Kidney (tissue), 13 donors: ENCODE measurements at regions not wholly inside any gene's neighbourhood (a gene's known extent, or its start where the extent isn't known, plus 50 kb on each side); places are given as distances from the start of the nearest gene placed in this dataset.

ENCODE experiments used
- DNase-seq, 5 donors: peaks; one replicate each; pipeline ENCODE4 v3.0.0-alpha.2; 2013 to 2020
- FAIRE-seq: peaks from 2 replicates; lab custom pipeline; 2012; peaks lifted over from hg19 to GRCh38; lab: Jason Lieb, UNC
- H3K27ac ChIP-seq, 2 donors: one replicate each; pipeline ENCODE4 v1.7.0; 2013; ENCODE audit warnings: low read depth in 2 of 2, low read length in 2 of 2, inconsistent platforms in 1 of 2
- H3K27me3 ChIP-seq: one replicate; pipeline ENCODE4 v1.7.1; 2013; ENCODE audit warnings: low read length, inconsistent platforms; ENCODE audit not compliant: control insufficient read depth, insufficient read depth
- H3K36me3 ChIP-seq, 3 donors: one replicate each; pipeline versions ENCODE4 v1.7.0 to v1.7.1; 2013; ENCODE audit warnings: low read length in 3 of 3, control low read depth in 1 of 3, inconsistent platforms in 1 of 3; ENCODE audit not compliant: insufficient read depth in 3 of 3, control insufficient read depth in 2 of 3
- H3K4me1 ChIP-seq, 3 donors: one replicate each; pipeline versions ENCODE4 v1.7.0 to v1.7.1; 2013; ENCODE audit warnings: low read length in 3 of 3, inconsistent platforms in 1 of 3, low read depth in 1 of 3; ENCODE audit not compliant: control insufficient read depth in 2 of 3, insufficient read depth in 2 of 3
- H3K4me3 ChIP-seq, 3 donors: one replicate each; pipeline versions ENCODE4 v1.7.0 to v1.8.1; 2013; ENCODE audit warnings: low read length in 3 of 3, control low read depth in 1 of 3, inconsistent platforms in 1 of 3
- H3K9ac ChIP-seq, 3 donors: one replicate each; pipeline versions ENCODE4 v1.7.0 to v1.7.1; 2013; ENCODE audit warnings: low read length in 3 of 3, control low read depth in 1 of 3, inconsistent platforms in 1 of 3
- H3K9me3 ChIP-seq, 3 donors: one replicate each; pipeline versions ENCODE4 v1.7.0 to v1.7.1; 2013; ENCODE audit warnings: low read length in 3 of 3, control low read depth in 1 of 3, inconsistent platforms in 1 of 3; ENCODE audit not compliant: control insufficient read depth in 2 of 3, insufficient read depth in 1 of 3
- CTCF ChIP-seq: IDR thresholded peaks from 3 replicates; pipeline ENCODE4 v1.5.1; 2012; ENCODE audit warnings: mild to moderate bottlenecking, moderate library complexity, borderline replicate concordance; ENCODE audit not compliant: insufficient read depth; ENCODE audit errors: extremely low read depth
- intact Hi-C: fragments of 100-400 bp; cut with DNase I; formaldehyde crosslinking; loops from one replicate; pipeline ENCODE4 v1.11.1; 2022
- donor health status: control.
- donor health status: control.
- donor health status: control.
- donor health status: control.
- donor health status: control.
- donor health status: DM: yes; HTN: yes; CAD: no.
- donor health status: Normal renal cell carcinoma (clear cell type).

- Histone ChIP-seq H3K27ac (no peak overlapping the region), H3K4me1 (no peaks in the 10 kb centered on the region), H3K4me3 (no peak overlapping the region), H3K27me3 (no peaks in the 10 kb centered on the region), H3K9me3 (no peaks in the 10 kb centered on the region), H3K9ac (no peak overlapping the region), H3K36me3 (no peaks in the 10 kb centered on the region)
- no peak for DNase-seq
- no peak for TF ChIP-seq CTCF
- intact Hi-C loops: no loop called here
- no peak for FAIRE-seq
Measured at GRCh38 chr5:159435855-159436254, 105.6 kb upstream of the IL12B start.

DNA sequence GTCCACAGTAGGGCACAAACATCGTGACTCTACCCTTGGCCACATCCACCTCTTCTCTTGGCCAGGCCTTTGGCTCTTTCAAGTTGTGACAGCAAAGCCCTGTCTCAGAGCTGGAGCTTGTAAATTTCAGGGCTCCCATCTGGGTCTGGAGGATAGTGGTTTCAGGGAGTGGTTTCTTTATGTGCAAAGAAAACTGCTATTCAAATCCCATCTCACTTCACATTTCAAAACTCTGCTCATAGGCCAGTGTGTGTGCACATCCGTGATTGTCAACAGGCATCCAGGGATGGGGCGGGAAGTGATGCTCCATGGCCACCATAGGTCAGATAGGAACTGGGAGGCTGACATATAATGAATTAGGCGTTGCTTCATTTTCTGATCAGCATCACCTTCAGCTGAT lies 107.8 kb upstream of the IL12B start:
- H3K27me3 ChIP-seq: no peaks in the 10 kb centered on the region
- no peaks in the 10 kb centered on the region for H3K9me3 ChIP-seq
- H3K4me3 ChIP-seq: no peak overlapping the region
- no peak for TF ChIP-seq CTCF
- H3K9ac ChIP-seq: no peak overlapping the region
- H3K4me1 ChIP-seq: no peaks in the 10 kb centered on the region
- DNase-seq: no peak
- no peaks in the 10 kb centered on the region for H3K36me3 ChIP-seq
- intact Hi-C loops: no loop called here
- FAIRE-seq: no peak
- H3K27ac ChIP-seq: no peak overlapping the region

GRCh38 chr5:159439002-159439401 lies 108.7 kb upstream of the IL12B start:
- H3K27ac ChIP-seq: no peak overlapping the region
- intact Hi-C loops: no loop called here
- no peaks in the 10 kb centered on the region for H3K27me3 ChIP-seq
- H3K4me1 ChIP-seq: no peaks in the 10 kb centered on the region
- FAIRE-seq: no peak
- no peaks in the 10 kb centered on the region for H3K36me3 ChIP-seq
- H3K4me3 ChIP-seq: no peak overlapping the region
- no peak for DNase-seq
- no peaks in the 10 kb centered on the region for H3K9me3 ChIP-seq
- TF ChIP-seq CTCF: no peak
- H3K9ac ChIP-seq: no peak overlapping the region

DNA sequence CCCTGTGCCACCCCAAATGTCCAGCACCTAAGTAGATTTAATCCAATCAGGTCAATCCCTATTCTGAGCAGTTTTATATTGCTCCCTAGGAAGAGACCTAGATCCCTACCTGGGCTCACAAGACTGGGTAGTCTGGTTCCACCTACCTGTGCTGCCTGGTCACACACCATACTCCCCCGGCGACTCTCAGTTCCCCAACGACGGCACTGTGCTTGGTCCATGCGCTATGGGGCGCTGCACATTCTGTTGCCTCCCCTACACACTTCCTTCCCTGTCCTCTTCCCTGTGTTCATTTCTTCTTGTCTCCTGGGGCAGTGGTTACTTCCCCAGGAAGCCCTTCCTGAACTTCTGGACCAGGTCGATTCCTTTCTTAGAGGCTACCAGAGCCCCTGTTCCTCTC lies 109.9 kb upstream of the IL12B start:
- no peak overlapping the region for H3K27ac ChIP-seq
- H3K9me3 ChIP-seq: no peaks in the 10 kb centered on the region
- no peaks in the 10 kb centered on the region for H3K4me1 ChIP-seq
- H3K27me3 ChIP-seq: no peaks in the 10 kb centered on the region
- H3K36me3 ChIP-seq: no peaks in the 10 kb centered on the region
- intact Hi-C loops: loop anchor here (10.0 kb wide), 1 partner anchor 525 kb away; no protein-coding TSS in a partner anchor
- no peak overlapping the region for H3K4me3 ChIP-seq
- TF ChIP-seq CTCF: no peak
- H3K9ac ChIP-seq: no peak overlapping the region
- FAIRE-seq: no peak
- DNase-seq: no peak
